HCT116 (cell line): ENCODE measurements at regions not wholly inside any gene's neighbourhood (a gene's known extent, or its start where the extent isn't known, plus 50 kb on each side); places are given as distances from the start of the nearest gene placed in this dataset.

ENCODE experiments used
- ATAC-seq: fragments of 200-7000 bp; cut with Tn5 transposase; 2 replicates; pipeline ENCODE4 v1.9.1; 2020; ENCODE audit warnings: mild to moderate bottlenecking, moderate library complexity
- BruUV-seq: library from RNA; stranded (reverse); fragments of 400-500 nt; replicated peaks from 2 replicates; lab custom pipeline; 2021; lab: Mats Ljungman, UMichigan
- CTCF ChIA-PET: fragments of 300-600 bp; sonication (Branson Sonifier 250); formaldehyde crosslinking; loops from one replicate; lab custom pipeline; 2021; ENCODE audit warnings: antibody characterized with exemption; lab: Charles Lee
- POLR2A ChIA-PET: fragments of 300-600, 350-600 bp; sonication (Branson Sonifier 250); formaldehyde crosslinking; loops from one replicate; lab custom pipeline; 2021; ENCODE audit warnings: antibody characterized with exemption; lab: Charles Lee
- RAD21 ChIA-PET, 2 experiments: fragments of 300-600 bp; sonication (Branson Sonifier 250); formaldehyde crosslinking; loops; one replicate each; lab custom pipeline; 2023; ENCODE audit warnings: low total read pairs in 2 of 2; ENCODE audit not compliant: uncharacterized antibody in 2 of 2, unreplicated experiment in 2 of 2, low non-redundant PET in 1 of 2; lab: Charles Lee
- DNase-seq: peaks from one replicate; pipeline ENCODE4 v3.0.0-alpha.2; 2010; ENCODE audit warnings: low read depth, low spot score
- H2AFZ ChIP-seq: fragments of 200-600 bp; shearing (Covaris generic), sonication (generic); 2 replicates; pipeline ENCODE4 v1.6.1; 2017; ENCODE audit warnings: low read depth, mixed run types, mixed read lengths, antibody characterized with exemption, low read length; ENCODE audit not compliant: poor library complexity, severe bottlenecking
- H3K27ac ChIP-seq: 2 replicates; pipeline ENCODE4 v1.5.1; 2012; ENCODE audit warnings: low read depth, low read length
- H3K27me3 ChIP-seq: fragments of 200-600 bp; sonication (generic); 2 replicates; pipeline ENCODE4 v1.6.1; 2016; ENCODE audit warnings: mixed run types, low read length, mixed read lengths; ENCODE audit not compliant: insufficient read depth
- H3K36me3 ChIP-seq, 2 experiments: fragments of 200-500 bp in 1 of 2; fragments of 200-600 bp in 1 of 2; sonication (Bioruptor generic) in 1 of 2; sonication (generic) in 1 of 2; 2 replicates each; pipeline versions ENCODE4 v1.5.1 to v1.6.1; 2014 to 2016; ENCODE audit warnings: low read length in 2 of 2, inconsistent platforms in 1 of 2, mixed read lengths in 1 of 2, mixed run types in 1 of 2; ENCODE audit not compliant: insufficient read depth in 2 of 2, control insufficient read depth in 1 of 2
- H3K4me1 ChIP-seq, 2 experiments: fragments of 200-600 bp in 1 of 2; sonication (generic) in 1 of 2; 2 replicates each; pipeline versions ENCODE4 v1.5.1 to v1.6.1; 2012 to 2017; ENCODE audit warnings: low read length in 2 of 2, inconsistent platforms in 1 of 2, mild to moderate bottlenecking in 1 of 2, mixed read lengths in 1 of 2, mixed run types in 1 of 2, moderate library complexity in 1 of 2; ENCODE audit not compliant: insufficient read depth in 2 of 2, control insufficient read depth in 1 of 2
- H3K4me2 ChIP-seq: fragments of 200-600 bp; sonication (generic); 2 replicates; pipeline ENCODE4 v1.6.1; 2017; ENCODE audit warnings: mixed run types, low read length, mixed read lengths
- H3K4me3 ChIP-seq, 2 experiments: fragments of 200-600 bp in 1 of 2; sonication (generic) in 1 of 2; replicated peaks in 1 of 2; 2 replicates each; pipeline ENCODE4 v1.5.1; 2011 to 2016; ENCODE audit warnings: low read length in 2 of 2, control low read depth in 1 of 2, low read depth in 1 of 2, mild to moderate bottlenecking in 1 of 2, mixed read lengths in 1 of 2, mixed run types in 1 of 2
- H3K79me2 ChIP-seq: fragments of 200-600 bp; sonication (generic); 2 replicates; pipeline ENCODE4 v1.6.1; 2017; ENCODE audit warnings: mild to moderate bottlenecking, mixed run types, low read length, moderate library complexity, mixed read lengths; ENCODE audit not compliant: insufficient read depth
- H3K9ac ChIP-seq: fragments of 200-600 bp; sonication (generic); 2 replicates; pipeline ENCODE4 v1.6.1; 2016; ENCODE audit warnings: low read length, mixed read lengths
- H3K9me2 ChIP-seq: fragments of 200-600 bp; sonication (generic), shearing (Covaris generic); 2 replicates; pipeline ENCODE4 v1.6.1; 2017; ENCODE audit warnings: mixed run types, mild to moderate bottlenecking, moderate library complexity; ENCODE audit not compliant: insufficient read depth
- H3K9me3 ChIP-seq, 2 experiments: fragments of 200-500 bp in 1 of 2; fragments of 200-600 bp in 1 of 2; sonication (Bioruptor generic) in 1 of 2; sonication (generic) in 1 of 2; 2 replicates each; pipeline ENCODE4 v1.6.1; 2014 to 2017; ENCODE audit warnings: low read length in 2 of 2, mixed read lengths in 2 of 2, inconsistent platforms in 1 of 2, low read depth in 1 of 2, mild to moderate bottlenecking in 1 of 2, mixed run types in 1 of 2, moderate library complexity in 1 of 2; ENCODE audit not compliant: control insufficient read depth in 1 of 2, insufficient read depth in 1 of 2
- H4K20me1 ChIP-seq: fragments of 200-600 bp; sonication (generic), shearing (Covaris generic); 2 replicates; pipeline ENCODE4 v1.6.1; 2017; ENCODE audit warnings: mixed run types, mild to moderate bottlenecking, moderate library complexity; ENCODE audit not compliant: insufficient read depth
- ATF3 ChIP-seq: IDR thresholded peaks from 2 replicates; pipeline ENCODE4 v1.6.1; 2012
- CBX3 ChIP-seq: IDR thresholded peaks from 2 replicates; pipeline ENCODE4 v1.6.1; 2012; ENCODE audit warnings: low read depth
- CEBPB ChIP-seq: IDR thresholded peaks from 2 replicates; pipeline ENCODE4 v1.6.1; 2012; ENCODE audit warnings: low read depth
- EGR1 ChIP-seq: IDR thresholded peaks from 2 replicates; pipeline ENCODE4 v1.6.1; 2012; ENCODE audit warnings: low read depth
- ELF1 ChIP-seq: IDR thresholded peaks from 2 replicates; pipeline ENCODE4 v1.6.1; 2012; ENCODE audit warnings: low read depth, borderline replicate concordance
- EZH2 ChIP-seq: fragments of 200-600 bp; sonication (generic); IDR thresholded peaks from 2 replicates; pipeline ENCODE4 v1.6.1; 2017; ENCODE audit warnings: antibody characterized with exemption, mixed run types
- EZH2phosphoT487 ChIP-seq: fragments of 200-600 bp; IDR thresholded peaks from 2 replicates; pipeline ENCODE4 v1.6.1; 2018; ENCODE audit warnings: antibody characterized with exemption, borderline replicate concordance
- FOSL1 ChIP-seq: IDR thresholded peaks from 2 replicates; pipeline ENCODE4 v1.6.1; 2012; ENCODE audit warnings: low read depth
- POLR2A ChIP-seq: IDR thresholded peaks from 2 replicates; pipeline ENCODE4 v1.7.0; 2011; ENCODE audit warnings: borderline replicate concordance; ENCODE audit not compliant: insufficient read depth, insufficient read length; ENCODE audit errors: extremely low read depth
- POLR2AphosphoS5 ChIP-seq: IDR thresholded peaks from 2 replicates; pipeline ENCODE4 v1.6.1; 2011; ENCODE audit warnings: mild to moderate bottlenecking, low read depth, low read length, moderate library complexity
- RAD21 ChIP-seq: IDR thresholded peaks from 2 replicates; pipeline ENCODE4 v1.6.1; 2012; ENCODE audit warnings: low read depth, mild to moderate bottlenecking
- SIN3A ChIP-seq: IDR thresholded peaks from 2 replicates; pipeline ENCODE4 v1.6.1; 2012; ENCODE audit warnings: low read depth
- SP1 ChIP-seq: IDR thresholded peaks from 2 replicates; pipeline ENCODE4 v1.6.1; 2012; ENCODE audit warnings: low read depth
- TCF7L2 ChIP-seq: IDR thresholded peaks from 2 replicates; pipeline ENCODE4 v1.7.0; 2011; ENCODE audit warnings: borderline replicate concordance, inconsistent platforms; ENCODE audit not compliant: insufficient read depth, insufficient read length; ENCODE audit errors: extremely low read depth
- YY1 ChIP-seq: IDR thresholded peaks from 2 replicates; pipeline ENCODE4 v1.6.1; 2011; ENCODE audit warnings: low read length, low read depth, moderate library complexity, mild to moderate bottlenecking; ENCODE audit not compliant: insufficient replicate concordance; ENCODE audit errors: extremely low read depth
- ZFX ChIP-seq: fragments of 450-650 bp; IDR thresholded peaks from 2 replicates; pipeline ENCODE4 v1.6.1; 2017
- intact Hi-C: fragments of 100-400 bp; cut with micrococcal nuclease; formaldehyde crosslinking; loops from 2 replicates; pipeline ENCODE4 v1.10.0; 2022
- TF ChIP-seq, protein P1 (sequence below): IDR thresholded peaks from 2 replicates; pipeline ENCODE4 v1.6.1; 2012; ENCODE audit warnings: low read depth
- TF ChIP-seq, protein P2 (sequence below): IDR thresholded peaks from 2 replicates; pipeline ENCODE4 v1.6.1; 2012

GRCh38 chr4:145427991-145428390 lies 53.7 kb upstream of the SMAD1 start:
- ATAC-seq, result no peak
- Histone ChIP-seq H3K4me3 (no peak overlapping the region), H3K9me2 (no peaks in the 10 kb centered on the region), H3K27me3 (no peaks in the 10 kb centered on the region), H3K36me3 (no peaks in the 10 kb centered on the region), H4K20me1 (no peaks in the 10 kb centered on the region), H3K27ac (no peak overlapping the region), H3K4me1 (no peaks in the 10 kb centered on the region), H3K79me2 (no peaks in the 10 kb centered on the region), H3K4me2 (no peak overlapping the region), H3K9me3 (peaks cover 0 to 4% of the 10 kb centered on the region in 2 experiments; a peak in 1 of 4 replicates), H2AFZ (no peak overlapping the region)
- ChIA-PET RAD21 (no interaction called here), POLR2A (no interaction called here)
- no peak for DNase-seq
- no TSS peak for BruUV-seq
- TF ChIP-seq CEBPB (no peak), FOSL1 (no peak), SIN3A (no peak), ZFX (no peak), POLR2AphosphoS5 (no peak), TCF7L2 (no peak), CBX3 (no peak), EZH2 (no peak), YY1 (no peak), RAD21 (no peak), ELF1 (no peak), SP1 (no peak), POLR2A (no peak), EGR1 (no peak), ATF3 (no peak), EZH2phosphoT487 (no peak)
- TF ChIP-seq, protein P1, sequence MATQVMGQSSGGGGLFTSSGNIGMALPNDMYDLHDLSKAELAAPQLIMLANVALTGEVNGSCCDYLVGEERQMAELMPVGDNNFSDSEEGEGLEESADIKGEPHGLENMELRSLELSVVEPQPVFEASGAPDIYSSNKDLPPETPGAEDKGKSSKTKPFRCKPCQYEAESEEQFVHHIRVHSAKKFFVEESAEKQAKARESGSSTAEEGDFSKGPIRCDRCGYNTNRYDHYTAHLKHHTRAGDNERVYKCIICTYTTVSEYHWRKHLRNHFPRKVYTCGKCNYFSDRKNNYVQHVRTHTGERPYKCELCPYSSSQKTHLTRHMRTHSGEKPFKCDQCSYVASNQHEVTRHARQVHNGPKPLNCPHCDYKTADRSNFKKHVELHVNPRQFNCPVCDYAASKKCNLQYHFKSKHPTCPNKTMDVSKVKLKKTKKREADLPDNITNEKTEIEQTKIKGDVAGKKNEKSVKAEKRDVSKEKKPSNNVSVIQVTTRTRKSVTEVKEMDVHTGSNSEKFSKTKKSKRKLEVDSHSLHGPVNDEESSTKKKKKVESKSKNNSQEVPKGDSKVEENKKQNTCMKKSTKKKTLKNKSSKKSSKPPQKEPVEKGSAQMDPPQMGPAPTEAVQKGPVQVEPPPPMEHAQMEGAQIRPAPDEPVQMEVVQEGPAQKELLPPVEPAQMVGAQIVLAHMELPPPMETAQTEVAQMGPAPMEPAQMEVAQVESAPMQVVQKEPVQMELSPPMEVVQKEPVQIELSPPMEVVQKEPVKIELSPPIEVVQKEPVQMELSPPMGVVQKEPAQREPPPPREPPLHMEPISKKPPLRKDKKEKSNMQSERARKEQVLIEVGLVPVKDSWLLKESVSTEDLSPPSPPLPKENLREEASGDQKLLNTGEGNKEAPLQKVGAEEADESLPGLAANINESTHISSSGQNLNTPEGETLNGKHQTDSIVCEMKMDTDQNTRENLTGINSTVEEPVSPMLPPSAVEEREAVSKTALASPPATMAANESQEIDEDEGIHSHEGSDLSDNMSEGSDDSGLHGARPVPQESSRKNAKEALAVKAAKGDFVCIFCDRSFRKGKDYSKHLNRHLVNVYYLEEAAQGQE, result no peak
- TF ChIP-seq, protein P2, sequence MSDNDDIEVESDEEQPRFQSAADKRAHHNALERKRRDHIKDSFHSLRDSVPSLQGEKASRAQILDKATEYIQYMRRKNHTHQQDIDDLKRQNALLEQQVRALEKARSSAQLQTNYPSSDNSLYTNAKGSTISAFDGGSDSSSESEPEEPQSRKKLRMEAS, result no peak
- TF ChIP-seq, all 23 proteins: peak for 0
- CTCF ChIA-PET, result no interaction called here
- H3K9ac ChIP-seq, result no peak overlapping the region
- intact Hi-C loops, result no loop called here
